CD4-positive, alpha-beta T cell (primary cell): ENCODE measurements at regions not wholly inside any gene's neighbourhood (a gene's known extent, or its start where the extent isn't known, plus 50 kb on each side); places are given as distances from the start of the nearest gene placed in this dataset.

ENCODE experiments used
- ATAC-seq: fragments of 200-7000 bp; cut with Tn5 transposase; one replicate; pipeline ENCODE4 v1.10.0; 2022; ENCODE audit warnings: mild to moderate bottlenecking; ENCODE audit not compliant: poor library complexity
- CTCF ChIA-PET: fragments of 350-600 bp; sonication (Branson Sonifier 250); formaldehyde crosslinking; loops from one replicate; lab custom pipeline; 2021; ENCODE audit warnings: antibody characterized with exemption, inconsistent platforms; lab: Charles Lee
- POLR2A ChIA-PET: fragments of 350-600 bp; sonication (Branson Sonifier 250); formaldehyde crosslinking; loops from one replicate; lab custom pipeline; 2021; ENCODE audit warnings: antibody characterized with exemption, inconsistent platforms; lab: Charles Lee
- DNase-seq, 14 experiments: peaks; one replicate each; pipeline ENCODE4 v3.0.0-alpha.2; 2013 to 2020; ENCODE audit warnings: mixed read lengths in 2 of 14
- H3K27ac ChIP-seq, 2 donors: one replicate each; pipeline versions ENCODE4 v1.5.1 to v1.7.0; 2013; ENCODE audit warnings: low read length in 2 of 2, low read depth in 1 of 2, mild to moderate bottlenecking in 1 of 2
- H3K27me3 ChIP-seq, 2 experiments: 1 replicate in 1 of 2; 2 replicates in 1 of 2; pipeline versions ENCODE4 v1.6.1 to v1.7.0; 2013; ENCODE audit warnings: low read length in 2 of 2, control low read depth in 1 of 2, mild to moderate bottlenecking in 1 of 2, moderate library complexity in 1 of 2; ENCODE audit not compliant: insufficient read depth in 2 of 2, control insufficient read depth in 1 of 2
- H3K36me3 ChIP-seq: one replicate; pipeline ENCODE4 v1.6.1; 2013; ENCODE audit warnings: low read length, control low read depth; ENCODE audit not compliant: insufficient read depth
- H3K4me1 ChIP-seq: one replicate; pipeline ENCODE4 v1.6.1; 2013; ENCODE audit warnings: low read length, control low read depth; ENCODE audit not compliant: insufficient read depth
- H3K4me3 ChIP-seq: one replicate; pipeline ENCODE4 v1.5.1; 2013; ENCODE audit warnings: mild to moderate bottlenecking, low read length, moderate library complexity
- H3K9me3 ChIP-seq, 2 experiments: 1 replicate in 1 of 2; 2 replicates in 1 of 2; pipeline versions ENCODE4 v1.6.1 to v1.7.0; 2013; ENCODE audit warnings: low read length in 2 of 2, mild to moderate bottlenecking in 2 of 2, control low read depth in 1 of 2, moderate library complexity in 1 of 2; ENCODE audit not compliant: control insufficient read depth in 1 of 2, insufficient read depth in 1 of 2
- H3K27ac Mint-ChIP-seq: one replicate; pipeline ENCODE4 v1.8.0; 2020; ENCODE audit warnings: mixed read lengths
- H3K27me3 Mint-ChIP-seq: one replicate; pipeline ENCODE4 v1.8.0; 2021; ENCODE audit warnings: mixed read lengths
- H3K36me3 Mint-ChIP-seq: one replicate; pipeline ENCODE4 v1.8.0; 2021; ENCODE audit warnings: low read depth, mixed read lengths
- H3K4me1 Mint-ChIP-seq: one replicate; pipeline ENCODE4 v1.8.0; 2021; ENCODE audit warnings: low read depth, mixed read lengths
- H3K4me3 Mint-ChIP-seq: one replicate; pipeline ENCODE4 v1.8.0; 2020; ENCODE audit warnings: mild to moderate bottlenecking, mixed read lengths
- H3K9me3 Mint-ChIP-seq: one replicate; pipeline ENCODE4 v1.8.0; 2020; ENCODE audit warnings: mixed read lengths
- CTCF ChIP-seq: fragments of 200-600 bp; IDR thresholded peaks from one replicate; pipeline ENCODE4 v1.8.0; 2022; ENCODE audit warnings: antibody characterized with exemption, mild to moderate bottlenecking
- intact Hi-C, 2 experiments: fragments of 100-400 bp; cut with DNase I in 1 of 2; cut with micrococcal nuclease in 1 of 2; formaldehyde crosslinking; loops; one replicate each; pipeline versions ENCODE4 v1.15.1 to v1.9.0; 2023 to 2025; cut with DNase I, micrococcal nuclease

DNA sequence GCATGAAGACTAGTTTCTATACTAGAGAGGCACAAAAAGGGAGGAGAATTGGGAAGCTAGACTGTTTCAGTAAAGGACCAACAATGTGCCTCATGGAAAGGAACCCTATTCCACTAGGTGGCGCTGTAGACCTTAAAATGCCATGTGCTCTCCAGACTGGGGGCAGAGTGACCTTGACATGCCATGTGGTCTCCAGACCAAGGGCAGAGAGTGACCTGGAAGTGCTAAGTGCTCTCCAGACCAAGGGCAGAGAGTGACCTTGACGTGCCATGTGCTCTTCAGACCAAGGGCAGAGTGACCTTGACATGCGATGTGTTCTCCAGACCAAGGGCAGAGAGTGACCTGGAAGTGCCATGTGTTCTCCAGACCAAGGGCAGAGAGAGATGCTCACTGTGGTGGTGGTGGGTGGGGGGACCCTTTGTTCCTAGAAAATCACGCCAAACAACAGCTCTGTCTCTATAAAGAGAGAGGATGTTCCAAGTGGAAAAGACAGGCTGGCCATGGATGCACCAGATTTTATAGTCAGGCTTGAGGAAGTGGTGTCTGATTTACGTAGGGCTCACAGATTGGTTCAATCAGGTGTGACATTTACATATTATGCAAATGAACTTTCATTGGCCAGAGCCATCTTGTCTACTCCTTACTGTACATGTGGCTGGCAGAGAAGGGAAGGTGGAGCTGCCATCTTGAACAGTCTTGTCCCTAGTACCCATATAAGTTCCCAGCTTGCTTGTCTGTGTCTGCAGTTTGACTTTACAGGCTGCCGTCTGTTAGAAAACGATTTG lies 344.0 kb upstream of the DDX18 start:
- Histone ChIP-seq H3K27me3 (no peaks in the 10 kb centered on the region), H3K36me3 (no peaks in the 10 kb centered on the region), H3K4me3 (no peak overlapping the region), H3K27ac (no peak overlapping the region), H3K9me3 (peaks cover 0 to 10% of the 10 kb centered on the region in 2 experiments), H3K4me1 (no peaks in the 10 kb centered on the region)
- no peak for TF ChIP-seq CTCF
- ATAC-seq (no peak), DNase-seq (peak in 2 of 14 experiments; percentile 10 to 16)
- no peak overlapping the region for H3K4me3 Mint-ChIP-seq
- H3K27me3 Mint-ChIP-seq, result no peaks in the 10 kb centered on the region
- intact Hi-C loops, result no loop called here
- ChIA-PET CTCF (no interaction called here), POLR2A (no interaction called here)
- H3K36me3 Mint-ChIP-seq, result no peaks in the 10 kb centered on the region
- H3K27ac Mint-ChIP-seq, result no peak overlapping the region
- H3K9me3 Mint-ChIP-seq, result peaks cover 2% of the 10 kb centered on the region
- H3K4me1 Mint-ChIP-seq, result no peaks in the 10 kb centered on the region

- no peak for DNase-seq
- H3K9me3 Mint-ChIP-seq, result peaks cover 28% of the 10 kb centered on the region
- no peaks in the 10 kb centered on the region for H3K4me1 Mint-ChIP-seq
- intact Hi-C loops, result no loop called here
- H3K27me3 Mint-ChIP-seq, result no peaks in the 10 kb centered on the region
- no peak overlapping the region for H3K4me3 Mint-ChIP-seq
- no peaks in the 10 kb centered on the region for H3K36me3 Mint-ChIP-seq
- H3K27ac ChIP-seq, result no peak overlapping the region
- POLR2A ChIA-PET, result no interaction called here
- no peak overlapping the region for H3K27ac Mint-ChIP-seq
- no peaks in the 10 kb centered on the region for H3K36me3 ChIP-seq
- TF ChIP-seq CTCF, result no peak
- H3K9me3 ChIP-seq, result peaks cover 9 to 11% of the 10 kb centered on the region in 2 experiments
- ATAC-seq, result no peak
- no peak overlapping the region for H3K4me3 ChIP-seq
- no peaks in the 10 kb centered on the region for H3K4me1 ChIP-seq
- H3K27me3 ChIP-seq, result no peaks in the 10 kb centered on the region
- CTCF ChIA-PET, result no interaction called here
These were observed 332.9 kb upstream of the DDX18 start for GRCh38 chr2:117481608-117482007.

- peaks cover 0 to 6% of the 10 kb centered on the region in 2 experiments for H3K9me3 ChIP-seq
- Mint-ChIP-seq H3K4me1 (no peaks in the 10 kb centered on the region), H3K4me3 (no peak overlapping the region), H3K27ac (no peak overlapping the region), H3K9me3 (peaks cover 11% of the 10 kb centered on the region), H3K36me3 (no peaks in the 10 kb centered on the region), H3K27me3 (no peaks in the 10 kb centered on the region)
- no peak overlapping the region for H3K4me3 ChIP-seq
- H3K4me1 ChIP-seq, result no peaks in the 10 kb centered on the region
- CTCF ChIA-PET, result no interaction called here
- intact Hi-C loops, result no loop called here
- H3K36me3 ChIP-seq, result no peaks in the 10 kb centered on the region
- POLR2A ChIA-PET, result no interaction called here
- DNase-seq (no peak), ATAC-seq (no peak)
- H3K27me3 ChIP-seq, result no peaks in the 10 kb centered on the region
- H3K27ac ChIP-seq, result no peak overlapping the region
- TF ChIP-seq CTCF, result no peak
These were observed 328.9 kb upstream of the DDX18 start for GRCh38 chr2:117485588-117485987.
